SK-N-MC (cell line): ENCODE measurements at regions not wholly inside any gene's neighbourhood (a gene's known extent, or its start where the extent isn't known, plus 50 kb on each side); places are given as distances from the start of the nearest gene placed in this dataset.

Experiments
- EZH2 ChIP-seq: fragments of 200-600 bp; sonication (generic); IDR thresholded peaks from one replicate; pipeline ENCODE4 v1.6.1; 2017; ENCODE audit warnings: antibody characterized with exemption
- FOXP2 ChIP-seq: optimal IDR thresholded peaks from 2 replicates; pipeline ENCODE3; 2011; ENCODE audit warnings: mild to moderate bottlenecking, moderate library complexity; ENCODE audit not compliant: insufficient read depth; ENCODE audit errors: extremely low read length, control extremely low read depth
- POLR2AphosphoS5 ChIP-seq: IDR thresholded peaks from 2 replicates; pipeline ENCODE4 v1.6.1; 2012; ENCODE audit warnings: mild to moderate bottlenecking, low read depth, low read length, borderline replicate concordance

DNA sequence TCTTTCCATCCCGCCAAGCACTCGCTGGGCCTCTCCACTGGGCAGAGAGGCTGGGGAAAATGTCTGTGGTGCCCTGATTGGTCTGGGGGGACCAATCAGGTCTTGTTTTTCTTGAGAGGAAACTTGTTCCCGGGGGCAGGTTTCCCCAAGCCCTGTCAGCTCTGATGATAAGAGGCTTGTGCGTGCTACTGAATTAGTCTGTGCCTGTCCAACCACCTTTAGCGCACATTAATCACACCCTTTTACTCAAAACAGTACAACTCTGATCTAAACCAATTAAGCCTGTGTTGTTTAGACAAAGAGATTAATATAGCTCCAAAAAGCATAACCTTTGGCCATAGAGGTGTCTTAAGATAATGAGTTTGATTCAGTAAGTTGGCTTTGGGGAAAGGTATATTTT is 580.4 kb downstream of the VRK1 start:
- TF ChIP-seq POLR2AphosphoS5 (no peak), EZH2 (no peak), FOXP2 (no peak)
